GM23338 (cell line): ENCODE measurements at regions not wholly inside any gene's neighbourhood (a gene's known extent, or its start where the extent isn't known, plus 50 kb on each side); places are given as distances from the start of the nearest gene placed in this dataset.

Experiments used
- ATAC-seq: fragments of 200-7000 bp; cut with Tn5 transposase; 3 replicates; pipeline ENCODE4 v1.9.1; 2020
- DNase-seq: peaks from one replicate; pipeline ENCODE4 v3.0.0-alpha.2; 2015; ENCODE audit warnings: low spot score
- H2AFZ ChIP-seq: fragments of 200-600 bp; sonication (generic); 2 replicates; pipeline ENCODE4 v1.8.0; 2016; ENCODE audit warnings: antibody characterized with exemption, mild to moderate bottlenecking, moderate library complexity
- H3F3A ChIP-seq: fragments of 200-600 bp; sonication (generic); replicated peaks from 2 replicates; pipeline ENCODE4 v1.8.0; 2017; ENCODE audit warnings: antibody characterized with exemption, mixed run types, low read depth
- H3K27ac ChIP-seq: fragments of 200-600 bp; sonication (generic); 2 replicates; pipeline ENCODE4 v1.6.1; 2016; ENCODE audit warnings: low read depth
- H3K27me3 ChIP-seq: fragments of 200-600 bp; sonication (generic); 2 replicates; pipeline ENCODE4 v1.8.0; 2016; ENCODE audit warnings: mild to moderate bottlenecking, mixed run types, moderate library complexity; ENCODE audit not compliant: insufficient read depth
- H3K36me3 ChIP-seq: fragments of 200-600 bp; sonication (generic); 2 replicates; pipeline ENCODE4 v1.8.0; 2016; ENCODE audit warnings: mild to moderate bottlenecking; ENCODE audit not compliant: insufficient read depth
- H3K4me1 ChIP-seq: fragments of 200-600 bp; sonication (generic); 2 replicates; pipeline ENCODE4 v1.8.0; 2016; ENCODE audit warnings: mild to moderate bottlenecking, moderate library complexity; ENCODE audit not compliant: insufficient read depth
- H3K4me2 ChIP-seq: fragments of 200-600 bp; sonication (generic); 2 replicates; pipeline ENCODE4 v1.7.1; 2017; ENCODE audit warnings: mixed run types
- H3K4me3 ChIP-seq: fragments of 200-600 bp; sonication (generic); 2 replicates; pipeline ENCODE4 v1.6.1; 2016; ENCODE audit warnings: mixed run types
- H3K79me2 ChIP-seq: fragments of 200-600 bp; sonication (generic); replicated peaks from 2 replicates; pipeline ENCODE4 v1.8.0; 2017; ENCODE audit warnings: mild to moderate bottlenecking; ENCODE audit not compliant: insufficient read depth
- H3K9me2 ChIP-seq: fragments of 200-600 bp; sonication (generic); 2 replicates; pipeline ENCODE4 v1.8.0; 2017; ENCODE audit not compliant: insufficient read depth
- H4K20me1 ChIP-seq: fragments of 200-600 bp; sonication (generic); replicated peaks from 2 replicates; pipeline ENCODE4 v1.8.0; 2017; ENCODE audit warnings: mild to moderate bottlenecking; ENCODE audit not compliant: insufficient read depth
- H3K27ac Mint-ChIP-seq: 2 replicates; pipeline ENCODE4 v1.8.0; 2020; ENCODE audit warnings: inconsistent platforms, mild to moderate bottlenecking, moderate library complexity, mixed read lengths
- H3K27me3 Mint-ChIP-seq: 3 replicates; pipeline ENCODE4 v1.8.0; 2022; ENCODE audit warnings: low read depth, mild to moderate bottlenecking, moderate library complexity, mixed read lengths, inconsistent platforms; ENCODE audit not compliant: insufficient read depth, poor library complexity
- H3K36me3 Mint-ChIP-seq: 3 replicates; pipeline ENCODE4 v1.8.0; 2021; ENCODE audit warnings: low read depth, mild to moderate bottlenecking, inconsistent platforms, moderate library complexity, mixed read lengths
- H3K4me1 Mint-ChIP-seq: 3 replicates; pipeline ENCODE4 v1.8.0; 2020; ENCODE audit warnings: mild to moderate bottlenecking, inconsistent platforms, mixed read lengths
- H3K4me3 Mint-ChIP-seq: 3 replicates; pipeline ENCODE4 v1.8.0; 2021; ENCODE audit warnings: moderate library complexity, mild to moderate bottlenecking, inconsistent platforms, mixed read lengths
- H3K9me3 Mint-ChIP-seq: 3 replicates; pipeline ENCODE4 v1.8.0; 2020; ENCODE audit warnings: moderate library complexity, mild to moderate bottlenecking, inconsistent platforms, mixed read lengths
- CREB1 ChIP-seq: fragments of 250-450 bp; sonication (Bioruptor Pico); IDR thresholded peaks from 2 replicates; pipeline ENCODE4 v1.5.0; 2020; ENCODE audit warnings: low read depth, mild to moderate bottlenecking, moderate library complexity
- EZH2 ChIP-seq: fragments of 200-600 bp; sonication (generic); IDR thresholded peaks from one replicate; pipeline ENCODE4 v1.8.0; 2017; ENCODE audit warnings: antibody characterized with exemption, mild to moderate bottlenecking, low read depth; ENCODE audit not compliant: unreplicated experiment
- EZH2phosphoT487 ChIP-seq: fragments of 200-600 bp; sonication (generic); IDR thresholded peaks from one replicate; pipeline ENCODE4 v1.8.1; 2018; ENCODE audit warnings: antibody characterized with exemption; ENCODE audit not compliant: unreplicated experiment
- JUNB ChIP-seq: IDR thresholded peaks from one replicate; pipeline ENCODE4 v1.6.1; 2016; ENCODE audit warnings: antibody characterized with exemption; ENCODE audit not compliant: unreplicated experiment
- NANOG ChIP-seq: IDR thresholded peaks from 2 replicates; pipeline ENCODE4 v1.6.1; 2016; ENCODE audit warnings: antibody characterized with exemption, borderline replicate concordance
- POLR2AphosphoS5 ChIP-seq: IDR thresholded peaks from 2 replicates; pipeline ENCODE4 v1.6.1; 2016; ENCODE audit warnings: antibody characterized with exemption, low read depth
- STAT1 ChIP-seq: IDR thresholded peaks from one replicate; pipeline ENCODE4 v1.6.1; 2016; ENCODE audit warnings: antibody characterized with exemption; ENCODE audit not compliant: unreplicated experiment
- ZNF114 ChIP-seq: fragments of 250-450 bp; sonication (Bioruptor Pico); IDR thresholded peaks from 2 replicates; pipeline ENCODE4 v1.5.0; 2020; ENCODE audit warnings: mild to moderate bottlenecking, moderate library complexity
- ZNF331 ChIP-seq: fragments of 250-450 bp; sonication (Bioruptor Pico); IDR thresholded peaks from 2 replicates; pipeline ENCODE4 v1.5.0; 2020; ENCODE audit warnings: low read depth, mild to moderate bottlenecking, moderate library complexity
- TF ChIP-seq, protein P1 (sequence below): IDR thresholded peaks from 2 replicates; pipeline ENCODE4 v1.6.1; 2016; ENCODE audit warnings: antibody characterized with exemption
- TF ChIP-seq, protein P2 (sequence below): IDR thresholded peaks from one replicate; pipeline ENCODE4 v1.6.1; 2018; ENCODE audit warnings: antibody characterized with exemption; ENCODE audit not compliant: unreplicated experiment
- TF ChIP-seq, protein P3 (sequence below): fragments of 250-450 bp; sonication (Bioruptor Pico); IDR thresholded peaks from 2 replicates; pipeline ENCODE4 v1.5.0; 2020; ENCODE audit warnings: mild to moderate bottlenecking, moderate library complexity
- TF ChIP-seq, protein P4 (sequence below), 2 experiments: fragments of 200-600 bp in 1 of 2; sonication (generic) in 1 of 2; conservative IDR thresholded peaks; 2 replicates each; pipeline versions ENCODE4 v1.5.1 to v1.6.1; 2016 to 2017; ENCODE audit warnings: antibody characterized with exemption in 2 of 2, low read depth in 2 of 2, mild to moderate bottlenecking in 2 of 2, moderate library complexity in 1 of 2

DNA sequence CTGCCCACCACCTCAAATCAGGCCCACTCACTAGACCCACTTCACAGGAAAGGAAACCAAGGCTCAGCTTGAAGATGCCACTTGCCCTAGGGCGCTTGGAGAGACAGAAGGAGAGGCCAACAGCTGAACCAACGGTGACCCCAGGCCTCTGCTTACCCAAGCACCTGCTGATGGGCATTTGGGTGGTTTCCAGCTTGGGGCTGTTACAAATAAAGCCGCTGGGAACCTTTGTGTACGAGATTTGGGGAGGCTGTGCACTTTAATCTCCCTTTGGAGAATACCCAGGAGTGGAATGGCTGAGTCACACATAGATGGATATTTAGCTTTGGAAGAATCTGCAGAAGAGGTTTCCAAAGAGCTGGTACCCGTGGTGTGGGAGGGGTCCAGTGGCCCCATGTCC is 50.9 kb upstream of the LINC01488 start:
- Mint-ChIP-seq H3K27me3 (peaks cover 16% of the 10 kb centered on the region), H3K9me3 (peaks cover 3% of the 10 kb centered on the region), H3K27ac (no peak overlapping the region), H3K4me1 (peaks cover 12% of the 10 kb centered on the region), H3K4me3 (no peak overlapping the region), H3K36me3 (no peaks in the 10 kb centered on the region)
- no peak overlapping the region for H3K4me2 ChIP-seq
- H3K27ac ChIP-seq, result no peak overlapping the region
- H3K79me2 ChIP-seq, result no peaks in the 10 kb centered on the region
- 0 out of 2 replicates have a peak, but pooled peaks cover 2% of the 10 kb centered on the region for H3F3A ChIP-seq
- H3K36me3 ChIP-seq, result no peaks in the 10 kb centered on the region
- no peak for TF ChIP-seq STAT1
- TF ChIP-seq ZNF114 (CRISPR knock-in tag), result no peak
- TF ChIP-seq CREB1 (CRISPR knock-in tag), result no peak
- no peak for TF ChIP-seq POLR2AphosphoS5
- TF ChIP-seq EZH2, result no peak
- no peak for TF ChIP-seq NANOG
- TF ChIP-seq, protein P1, sequence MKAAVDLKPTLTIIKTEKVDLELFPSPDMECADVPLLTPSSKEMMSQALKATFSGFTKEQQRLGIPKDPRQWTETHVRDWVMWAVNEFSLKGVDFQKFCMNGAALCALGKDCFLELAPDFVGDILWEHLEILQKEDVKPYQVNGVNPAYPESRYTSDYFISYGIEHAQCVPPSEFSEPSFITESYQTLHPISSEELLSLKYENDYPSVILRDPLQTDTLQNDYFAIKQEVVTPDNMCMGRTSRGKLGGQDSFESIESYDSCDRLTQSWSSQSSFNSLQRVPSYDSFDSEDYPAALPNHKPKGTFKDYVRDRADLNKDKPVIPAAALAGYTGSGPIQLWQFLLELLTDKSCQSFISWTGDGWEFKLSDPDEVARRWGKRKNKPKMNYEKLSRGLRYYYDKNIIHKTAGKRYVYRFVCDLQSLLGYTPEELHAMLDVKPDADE, result no peak
- TF ChIP-seq, protein P2, sequence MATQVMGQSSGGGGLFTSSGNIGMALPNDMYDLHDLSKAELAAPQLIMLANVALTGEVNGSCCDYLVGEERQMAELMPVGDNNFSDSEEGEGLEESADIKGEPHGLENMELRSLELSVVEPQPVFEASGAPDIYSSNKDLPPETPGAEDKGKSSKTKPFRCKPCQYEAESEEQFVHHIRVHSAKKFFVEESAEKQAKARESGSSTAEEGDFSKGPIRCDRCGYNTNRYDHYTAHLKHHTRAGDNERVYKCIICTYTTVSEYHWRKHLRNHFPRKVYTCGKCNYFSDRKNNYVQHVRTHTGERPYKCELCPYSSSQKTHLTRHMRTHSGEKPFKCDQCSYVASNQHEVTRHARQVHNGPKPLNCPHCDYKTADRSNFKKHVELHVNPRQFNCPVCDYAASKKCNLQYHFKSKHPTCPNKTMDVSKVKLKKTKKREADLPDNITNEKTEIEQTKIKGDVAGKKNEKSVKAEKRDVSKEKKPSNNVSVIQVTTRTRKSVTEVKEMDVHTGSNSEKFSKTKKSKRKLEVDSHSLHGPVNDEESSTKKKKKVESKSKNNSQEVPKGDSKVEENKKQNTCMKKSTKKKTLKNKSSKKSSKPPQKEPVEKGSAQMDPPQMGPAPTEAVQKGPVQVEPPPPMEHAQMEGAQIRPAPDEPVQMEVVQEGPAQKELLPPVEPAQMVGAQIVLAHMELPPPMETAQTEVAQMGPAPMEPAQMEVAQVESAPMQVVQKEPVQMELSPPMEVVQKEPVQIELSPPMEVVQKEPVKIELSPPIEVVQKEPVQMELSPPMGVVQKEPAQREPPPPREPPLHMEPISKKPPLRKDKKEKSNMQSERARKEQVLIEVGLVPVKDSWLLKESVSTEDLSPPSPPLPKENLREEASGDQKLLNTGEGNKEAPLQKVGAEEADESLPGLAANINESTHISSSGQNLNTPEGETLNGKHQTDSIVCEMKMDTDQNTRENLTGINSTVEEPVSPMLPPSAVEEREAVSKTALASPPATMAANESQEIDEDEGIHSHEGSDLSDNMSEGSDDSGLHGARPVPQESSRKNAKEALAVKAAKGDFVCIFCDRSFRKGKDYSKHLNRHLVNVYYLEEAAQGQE, result no peak
- TF ChIP-seq, protein P3, sequence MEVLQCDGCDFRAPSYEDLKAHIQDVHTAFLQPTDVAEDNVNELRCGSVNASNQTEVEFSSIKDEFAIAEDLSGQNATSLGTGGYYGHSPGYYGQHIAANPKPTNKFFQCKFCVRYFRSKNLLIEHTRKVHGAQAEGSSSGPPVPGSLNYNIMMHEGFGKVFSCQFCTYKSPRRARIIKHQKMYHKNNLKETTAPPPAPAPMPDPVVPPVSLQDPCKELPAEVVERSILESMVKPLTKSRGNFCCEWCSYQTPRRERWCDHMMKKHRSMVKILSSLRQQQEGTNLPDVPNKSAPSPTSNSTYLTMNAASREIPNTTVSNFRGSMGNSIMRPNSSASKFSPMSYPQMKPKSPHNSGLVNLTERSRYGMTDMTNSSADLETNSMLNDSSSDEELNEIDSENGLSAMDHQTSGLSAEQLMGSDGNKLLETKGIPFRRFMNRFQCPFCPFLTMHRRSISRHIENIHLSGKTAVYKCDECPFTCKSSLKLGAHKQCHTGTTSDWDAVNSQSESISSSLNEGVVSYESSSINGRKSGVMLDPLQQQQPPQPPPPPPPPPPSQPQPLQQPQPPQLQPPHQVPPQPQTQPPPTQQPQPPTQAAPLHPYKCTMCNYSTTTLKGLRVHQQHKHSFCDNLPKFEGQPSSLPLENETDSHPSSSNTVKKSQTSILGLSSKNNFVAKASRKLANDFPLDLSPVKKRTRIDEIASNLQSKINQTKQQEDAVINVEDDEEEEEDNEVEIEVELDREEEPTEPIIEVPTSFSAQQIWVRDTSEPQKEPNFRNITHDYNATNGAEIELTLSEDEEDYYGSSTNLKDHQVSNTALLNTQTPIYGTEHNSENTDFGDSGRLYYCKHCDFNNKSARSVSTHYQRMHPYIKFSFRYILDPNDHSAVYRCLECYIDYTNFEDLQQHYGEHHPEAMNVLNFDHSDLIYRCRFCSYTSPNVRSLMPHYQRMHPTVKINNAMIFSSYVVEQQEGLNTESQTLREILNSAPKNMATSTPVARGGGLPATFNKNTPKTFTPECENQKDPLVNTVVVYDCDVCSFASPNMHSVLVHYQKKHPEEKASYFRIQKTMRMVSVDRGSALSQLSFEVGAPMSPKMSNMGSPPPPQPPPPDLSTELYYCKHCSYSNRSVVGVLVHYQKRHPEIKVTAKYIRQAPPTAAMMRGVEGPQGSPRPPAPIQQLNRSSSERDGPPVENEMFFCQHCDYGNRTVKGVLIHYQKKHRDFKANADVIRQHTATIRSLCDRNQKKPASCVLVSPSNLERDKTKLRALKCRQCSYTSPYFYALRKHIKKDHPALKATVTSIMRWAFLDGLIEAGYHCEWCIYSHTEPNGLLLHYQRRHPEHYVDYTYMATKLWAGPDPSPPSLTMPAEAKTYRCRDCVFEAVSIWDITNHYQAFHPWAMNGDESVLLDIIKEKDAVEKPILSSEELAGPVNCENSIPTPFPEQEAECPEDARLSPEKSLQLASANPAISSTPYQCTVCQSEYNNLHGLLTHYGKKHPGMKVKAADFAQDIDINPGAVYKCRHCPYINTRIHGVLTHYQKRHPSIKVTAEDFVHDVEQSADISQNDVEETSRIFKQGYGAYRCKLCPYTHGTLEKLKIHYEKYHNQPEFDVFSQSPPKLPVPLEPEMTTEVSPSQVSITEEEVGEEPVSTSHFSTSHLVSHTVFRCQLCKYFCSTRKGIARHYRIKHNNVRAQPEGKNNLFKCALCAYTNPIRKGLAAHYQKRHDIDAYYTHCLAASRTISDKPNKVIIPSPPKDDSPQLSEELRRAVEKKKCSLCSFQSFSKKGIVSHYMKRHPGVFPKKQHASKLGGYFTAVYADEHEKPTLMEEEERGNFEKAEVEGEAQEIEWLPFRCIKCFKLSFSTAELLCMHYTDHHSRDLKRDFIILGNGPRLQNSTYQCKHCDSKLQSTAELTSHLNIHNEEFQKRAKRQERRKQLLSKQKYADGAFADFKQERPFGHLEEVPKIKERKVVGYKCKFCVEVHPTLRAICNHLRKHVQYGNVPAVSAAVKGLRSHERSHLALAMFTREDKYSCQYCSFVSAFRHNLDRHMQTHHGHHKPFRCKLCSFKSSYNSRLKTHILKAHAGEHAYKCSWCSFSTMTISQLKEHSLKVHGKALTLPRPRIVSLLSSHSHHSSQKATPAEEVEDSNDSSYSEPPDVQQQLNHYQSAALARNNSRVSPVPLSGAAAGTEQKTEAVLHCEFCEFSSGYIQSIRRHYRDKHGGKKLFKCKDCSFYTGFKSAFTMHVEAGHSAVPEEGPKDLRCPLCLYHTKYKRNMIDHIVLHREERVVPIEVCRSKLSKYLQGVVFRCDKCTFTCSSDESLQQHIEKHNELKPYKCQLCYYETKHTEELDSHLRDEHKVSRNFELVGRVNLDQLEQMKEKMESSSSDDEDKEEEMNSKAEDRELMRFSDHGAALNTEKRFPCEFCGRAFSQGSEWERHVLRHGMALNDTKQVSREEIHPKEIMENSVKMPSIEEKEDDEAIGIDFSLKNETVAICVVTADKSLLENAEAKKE (CRISPR knock-in tag), result no peak
- TF ChIP-seq EZH2phosphoT487, result no peak
- TF ChIP-seq, protein P4, sequence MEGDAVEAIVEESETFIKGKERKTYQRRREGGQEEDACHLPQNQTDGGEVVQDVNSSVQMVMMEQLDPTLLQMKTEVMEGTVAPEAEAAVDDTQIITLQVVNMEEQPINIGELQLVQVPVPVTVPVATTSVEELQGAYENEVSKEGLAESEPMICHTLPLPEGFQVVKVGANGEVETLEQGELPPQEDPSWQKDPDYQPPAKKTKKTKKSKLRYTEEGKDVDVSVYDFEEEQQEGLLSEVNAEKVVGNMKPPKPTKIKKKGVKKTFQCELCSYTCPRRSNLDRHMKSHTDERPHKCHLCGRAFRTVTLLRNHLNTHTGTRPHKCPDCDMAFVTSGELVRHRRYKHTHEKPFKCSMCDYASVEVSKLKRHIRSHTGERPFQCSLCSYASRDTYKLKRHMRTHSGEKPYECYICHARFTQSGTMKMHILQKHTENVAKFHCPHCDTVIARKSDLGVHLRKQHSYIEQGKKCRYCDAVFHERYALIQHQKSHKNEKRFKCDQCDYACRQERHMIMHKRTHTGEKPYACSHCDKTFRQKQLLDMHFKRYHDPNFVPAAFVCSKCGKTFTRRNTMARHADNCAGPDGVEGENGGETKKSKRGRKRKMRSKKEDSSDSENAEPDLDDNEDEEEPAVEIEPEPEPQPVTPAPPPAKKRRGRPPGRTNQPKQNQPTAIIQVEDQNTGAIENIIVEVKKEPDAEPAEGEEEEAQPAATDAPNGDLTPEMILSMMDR (conservative IDR thresholded peaks at IDR 0.05; ENCODE audit: low read depth in 2 of 2), result no peak
- TF ChIP-seq ZNF331, result no peak
- TF ChIP-seq JUNB, result no peak
- H2AFZ ChIP-seq, result no peak overlapping the region
- H4K20me1 ChIP-seq, result no peaks in the 10 kb centered on the region
- peaks cover 7% of the 10 kb centered on the region; the same call in 1 of the 2 replicates for H3K4me1 ChIP-seq
- ATAC-seq (no peak), DNase-seq (no peak)
- H3K9me2 ChIP-seq, result 0 out of 2 replicates have a peak, but pooled peaks cover 3% of the 10 kb centered on the region
- no peak overlapping the region for H3K4me3 ChIP-seq
- no peaks in the 10 kb centered on the region for H3K27me3 ChIP-seq
